HepG2 (cell line): ENCODE measurements at regions not wholly inside any gene's neighbourhood (a gene's known extent, or its start where the extent isn't known, plus 50 kb on each side); places are given as distances from the start of the nearest gene placed in this dataset.

Source experiments
- ATF1 ChIP-seq: IDR thresholded peaks from 2 replicates; pipeline ENCODE4 v1.6.1; 2016; ENCODE audit warnings: mild to moderate bottlenecking, control low read depth
- CAMTA2 ChIP-seq: sonication (generic); formaldehyde crosslinking; IDR thresholded peaks from 2 replicates; pipeline ENCODE4 v1.4.0; 2020; ENCODE audit warnings: mild to moderate bottlenecking, missing genetic modification reagents, borderline replicate concordance
- CTCF ChIP-seq: sonication (generic); formaldehyde crosslinking; IDR thresholded peaks from 2 replicates; pipeline ENCODE4 v1.5.0; 2020; ENCODE audit warnings: mild to moderate bottlenecking, missing genetic modification reagents, moderate library complexity
- HNRNPLL ChIP-seq: fragments of 200-400 bp; formaldehyde crosslinking; IDR thresholded peaks from 2 replicates; pipeline ENCODE4 v1.6.1; 2017; ENCODE audit warnings: mild to moderate bottlenecking, low read depth, low read length; ENCODE audit not compliant: poor library complexity, severe bottlenecking
- REST ChIP-seq, 2 experiments: IDR thresholded peaks; 2 replicates each; pipeline ENCODE4 v1.6.1; 2011 to 2012; ENCODE audit warnings: low read length in 2 of 2, borderline replicate concordance in 1 of 2, low read depth in 1 of 2, mild to moderate bottlenecking in 1 of 2, moderate library complexity in 1 of 2
- THAP8 ChIP-seq: sonication (generic); formaldehyde crosslinking; IDR thresholded peaks from 2 replicates; pipeline ENCODE4 v1.5.1; 2020; ENCODE audit warnings: missing genetic modification reagents, mild to moderate bottlenecking, borderline replicate concordance
- YY1 ChIP-seq: IDR thresholded peaks from 2 replicates; pipeline ENCODE4 v1.6.1; 2011; ENCODE audit warnings: low read length, low read depth, moderate library complexity, mild to moderate bottlenecking; ENCODE audit not compliant: insufficient read depth, insufficient replicate concordance
- ZBTB8A ChIP-seq: sonication (generic); formaldehyde crosslinking; IDR thresholded peaks from 2 replicates; pipeline ENCODE4 v1.4.0; 2020; ENCODE audit warnings: mild to moderate bottlenecking, low read depth, missing genetic modification reagents, borderline replicate concordance
- ZNF446 ChIP-seq: sonication (generic); formaldehyde crosslinking; IDR thresholded peaks from 2 replicates; pipeline ENCODE4 v1.5.0; 2020; ENCODE audit warnings: mild to moderate bottlenecking, missing genetic modification reagents
- ZNF530 ChIP-seq: sonication (generic); formaldehyde crosslinking; IDR thresholded peaks from 2 replicates; pipeline ENCODE4 v1.5.0; 2020; ENCODE audit warnings: low read depth, mild to moderate bottlenecking, missing genetic modification reagents
- ZNF552 ChIP-seq: sonication (generic); formaldehyde crosslinking; IDR thresholded peaks from 2 replicates; pipeline ENCODE4 v1.9.0; 2022; ENCODE audit warnings: missing genetic modification reagents, mild to moderate bottlenecking, borderline replicate concordance
- ZZZ3 ChIP-seq: sonication (generic); formaldehyde crosslinking; IDR thresholded peaks from 2 replicates; pipeline ENCODE4 v1.4.0; 2020; ENCODE audit warnings: missing genetic modification reagents, mild to moderate bottlenecking, borderline replicate concordance
- TF ChIP-seq, protein P1 (sequence below): sonication (generic); formaldehyde crosslinking; IDR thresholded peaks from 2 replicates; pipeline ENCODE4 v1.4.0; 2020; ENCODE audit warnings: missing genetic modification reagents
- TF ChIP-seq, protein P2 (sequence below): sonication (generic); formaldehyde crosslinking; IDR thresholded peaks from 2 replicates; pipeline ENCODE4 v1.9.0; 2021; ENCODE audit warnings: mild to moderate bottlenecking, missing genetic modification reagents

- TF ChIP-seq CAMTA2 (no peak), HNRNPLL (no peak), ZNF446 (CRISPR knock-in tag) (no peak), ZZZ3 (CRISPR knock-in tag) (no peak), CTCF (no peak), THAP8 (CRISPR knock-in tag) (no peak), REST (IDR thresholded peaks at IDR 0.05; ENCODE audit: borderline replicate concordance in 1 of 2, low read depth in 1 of 2, low read length in 2 of 2) (no peak), ATF1 (CRISPR knock-in tag) (no peak), ZNF552 (CRISPR knock-in tag) (no peak), YY1 (no peak), ZNF530 (CRISPR knock-in tag) (no peak), ZBTB8A (CRISPR knock-in tag) (no peak)
- TF ChIP-seq, protein P1, sequence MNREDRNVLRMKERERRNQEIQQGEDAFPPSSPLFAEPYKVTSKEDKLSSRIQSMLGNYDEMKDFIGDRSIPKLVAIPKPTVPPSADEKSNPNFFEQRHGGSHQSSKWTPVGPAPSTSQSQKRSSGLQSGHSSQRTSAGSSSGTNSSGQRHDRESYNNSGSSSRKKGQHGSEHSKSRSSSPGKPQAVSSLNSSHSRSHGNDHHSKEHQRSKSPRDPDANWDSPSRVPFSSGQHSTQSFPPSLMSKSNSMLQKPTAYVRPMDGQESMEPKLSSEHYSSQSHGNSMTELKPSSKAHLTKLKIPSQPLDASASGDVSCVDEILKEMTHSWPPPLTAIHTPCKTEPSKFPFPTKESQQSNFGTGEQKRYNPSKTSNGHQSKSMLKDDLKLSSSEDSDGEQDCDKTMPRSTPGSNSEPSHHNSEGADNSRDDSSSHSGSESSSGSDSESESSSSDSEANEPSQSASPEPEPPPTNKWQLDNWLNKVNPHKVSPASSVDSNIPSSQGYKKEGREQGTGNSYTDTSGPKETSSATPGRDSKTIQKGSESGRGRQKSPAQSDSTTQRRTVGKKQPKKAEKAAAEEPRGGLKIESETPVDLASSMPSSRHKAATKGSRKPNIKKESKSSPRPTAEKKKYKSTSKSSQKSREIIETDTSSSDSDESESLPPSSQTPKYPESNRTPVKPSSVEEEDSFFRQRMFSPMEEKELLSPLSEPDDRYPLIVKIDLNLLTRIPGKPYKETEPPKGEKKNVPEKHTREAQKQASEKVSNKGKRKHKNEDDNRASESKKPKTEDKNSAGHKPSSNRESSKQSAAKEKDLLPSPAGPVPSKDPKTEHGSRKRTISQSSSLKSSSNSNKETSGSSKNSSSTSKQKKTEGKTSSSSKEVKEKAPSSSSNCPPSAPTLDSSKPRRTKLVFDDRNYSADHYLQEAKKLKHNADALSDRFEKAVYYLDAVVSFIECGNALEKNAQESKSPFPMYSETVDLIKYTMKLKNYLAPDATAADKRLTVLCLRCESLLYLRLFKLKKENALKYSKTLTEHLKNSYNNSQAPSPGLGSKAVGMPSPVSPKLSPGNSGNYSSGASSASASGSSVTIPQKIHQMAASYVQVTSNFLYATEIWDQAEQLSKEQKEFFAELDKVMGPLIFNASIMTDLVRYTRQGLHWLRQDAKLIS: no peak
- TF ChIP-seq, protein P2, sequence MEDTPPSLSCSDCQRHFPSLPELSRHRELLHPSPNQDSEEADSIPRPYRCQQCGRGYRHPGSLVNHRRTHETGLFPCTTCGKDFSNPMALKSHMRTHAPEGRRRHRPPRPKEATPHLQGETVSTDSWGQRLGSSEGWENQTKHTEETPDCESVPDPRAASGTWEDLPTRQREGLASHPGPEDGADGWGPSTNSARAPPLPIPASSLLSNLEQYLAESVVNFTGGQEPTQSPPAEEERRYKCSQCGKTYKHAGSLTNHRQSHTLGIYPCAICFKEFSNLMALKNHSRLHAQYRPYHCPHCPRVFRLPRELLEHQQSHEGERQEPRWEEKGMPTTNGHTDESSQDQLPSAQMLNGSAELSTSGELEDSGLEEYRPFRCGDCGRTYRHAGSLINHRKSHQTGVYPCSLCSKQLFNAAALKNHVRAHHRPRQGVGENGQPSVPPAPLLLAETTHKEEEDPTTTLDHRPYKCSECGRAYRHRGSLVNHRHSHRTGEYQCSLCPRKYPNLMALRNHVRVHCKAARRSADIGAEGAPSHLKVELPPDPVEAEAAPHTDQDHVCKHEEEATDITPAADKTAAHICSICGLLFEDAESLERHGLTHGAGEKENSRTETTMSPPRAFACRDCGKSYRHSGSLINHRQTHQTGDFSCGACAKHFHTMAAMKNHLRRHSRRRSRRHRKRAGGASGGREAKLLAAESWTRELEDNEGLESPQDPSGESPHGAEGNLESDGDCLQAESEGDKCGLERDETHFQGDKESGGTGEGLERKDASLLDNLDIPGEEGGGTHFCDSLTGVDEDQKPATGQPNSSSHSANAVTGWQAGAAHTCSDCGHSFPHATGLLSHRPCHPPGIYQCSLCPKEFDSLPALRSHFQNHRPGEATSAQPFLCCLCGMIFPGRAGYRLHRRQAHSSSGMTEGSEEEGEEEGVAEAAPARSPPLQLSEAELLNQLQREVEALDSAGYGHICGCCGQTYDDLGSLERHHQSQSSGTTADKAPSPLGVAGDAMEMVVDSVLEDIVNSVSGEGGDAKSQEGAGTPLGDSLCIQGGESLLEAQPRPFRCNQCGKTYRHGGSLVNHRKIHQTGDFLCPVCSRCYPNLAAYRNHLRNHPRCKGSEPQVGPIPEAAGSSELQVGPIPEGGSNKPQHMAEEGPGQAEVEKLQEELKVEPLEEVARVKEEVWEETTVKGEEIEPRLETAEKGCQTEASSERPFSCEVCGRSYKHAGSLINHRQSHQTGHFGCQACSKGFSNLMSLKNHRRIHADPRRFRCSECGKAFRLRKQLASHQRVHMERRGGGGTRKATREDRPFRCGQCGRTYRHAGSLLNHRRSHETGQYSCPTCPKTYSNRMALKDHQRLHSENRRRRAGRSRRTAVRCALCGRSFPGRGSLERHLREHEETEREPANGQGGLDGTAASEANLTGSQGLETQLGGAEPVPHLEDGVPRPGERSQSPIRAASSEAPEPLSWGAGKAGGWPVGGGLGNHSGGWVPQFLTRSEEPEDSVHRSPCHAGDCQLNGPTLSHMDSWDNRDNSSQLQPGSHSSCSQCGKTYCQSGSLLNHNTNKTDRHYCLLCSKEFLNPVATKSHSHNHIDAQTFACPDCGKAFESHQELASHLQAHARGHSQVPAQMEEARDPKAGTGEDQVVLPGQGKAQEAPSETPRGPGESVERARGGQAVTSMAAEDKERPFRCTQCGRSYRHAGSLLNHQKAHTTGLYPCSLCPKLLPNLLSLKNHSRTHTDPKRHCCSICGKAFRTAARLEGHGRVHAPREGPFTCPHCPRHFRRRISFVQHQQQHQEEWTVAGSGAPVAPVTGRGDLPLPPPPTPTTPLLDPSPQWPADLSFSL: no peak
These were observed 1267.0 kb upstream of the CITED2 start for GRCh38 chr6:140641412-140641811.
